HG03025 (cell line): ENCODE measurements at regions not wholly inside any gene's neighbourhood (a gene's known extent, or its start where the extent isn't known, plus 50 kb on each side); places are given as distances from the start of the nearest gene placed in this dataset.
"Not testable (repeated sequence)": the region's sequence is repeated elsewhere in the genome, so short reads cannot be mapped to it uniquely, and the experiment has no call there.

ENCODE experiments used
- ATAC-seq: cut with Tn5 transposase; IDR thresholded peaks from one replicate; pipeline ENCODE4 v1.9.1; 2021; ENCODE audit warnings: mild to moderate bottlenecking, moderate library complexity; ENCODE audit not compliant: unreplicated experiment, low FRiP score

GRCh38 chr9:18255747-18256146, 218.2 kb upstream of the ADAMTSL1 start:
- no peak for ATAC-seq

DNA sequence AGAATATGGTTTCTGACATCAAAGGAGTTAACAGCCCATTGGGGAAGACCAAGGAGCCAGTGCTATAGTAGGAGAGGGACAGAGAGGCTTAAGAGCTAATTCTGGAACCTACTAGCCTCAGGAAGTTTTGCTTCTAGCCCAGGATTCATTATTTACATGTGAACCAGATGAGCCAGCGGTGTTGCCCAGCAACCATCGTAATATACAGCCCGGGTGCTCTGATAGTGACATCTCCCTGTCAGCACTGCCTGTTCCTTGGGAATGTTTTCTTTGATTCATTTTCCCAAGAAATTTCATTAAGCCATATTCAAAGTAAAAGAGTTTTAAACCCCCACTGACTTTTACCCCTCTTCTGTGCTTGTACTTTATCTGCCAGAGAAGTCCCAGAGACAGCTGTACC, 217.4 kb upstream of the ADAMTSL1 start:
- no peak for ATAC-seq

DNA sequence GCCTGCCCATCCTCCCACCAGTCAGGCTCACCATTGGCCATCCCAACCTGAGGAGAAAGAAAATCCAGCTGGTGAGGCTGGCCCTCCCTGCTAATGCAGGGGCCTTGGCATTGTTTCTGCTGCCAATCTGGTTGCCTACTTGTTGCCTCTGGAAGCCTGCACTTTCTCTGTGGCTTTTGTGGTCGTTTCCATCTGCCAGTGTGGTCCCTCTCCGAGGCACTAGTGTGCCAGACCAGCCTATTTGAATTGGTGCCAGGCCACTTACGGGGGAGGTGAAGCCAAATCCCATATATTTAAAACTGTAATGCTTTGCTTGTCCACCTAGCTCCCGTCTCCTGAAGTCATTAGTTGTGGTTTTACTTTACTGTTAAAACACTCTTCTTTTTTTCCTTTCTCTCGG, 213.4 kb upstream of the ADAMTSL1 start:
- no peak for ATAC-seq

GRCh38 chr9:18261181-18261580, 212.8 kb upstream of the ADAMTSL1 start:
- no peak for ATAC-seq

DNA sequence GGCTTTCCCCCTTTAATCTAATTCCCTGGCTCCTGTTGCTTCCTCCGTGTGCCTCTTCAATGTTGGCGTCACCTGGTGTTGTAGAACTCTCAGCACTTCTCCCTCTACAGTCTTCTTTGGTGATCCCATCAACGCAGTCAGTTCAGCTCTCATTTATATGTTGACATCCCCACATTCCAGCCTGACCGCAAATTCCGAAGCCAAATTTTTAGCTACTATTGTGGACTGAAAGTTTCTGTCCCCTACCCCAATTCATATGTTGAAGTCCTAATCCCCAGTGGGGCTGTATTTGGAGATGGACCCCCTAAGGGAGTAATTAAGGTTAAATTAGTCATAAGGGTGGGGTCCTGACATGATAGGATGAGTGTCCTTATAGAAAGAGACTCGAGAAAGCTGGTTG, 210.6 kb upstream of the ADAMTSL1 start:
- ATAC-seq = no peak

GRCh38 chr9:18268381-18268780, 205.6 kb upstream of the ADAMTSL1 start:
- no peak for ATAC-seq

DNA sequence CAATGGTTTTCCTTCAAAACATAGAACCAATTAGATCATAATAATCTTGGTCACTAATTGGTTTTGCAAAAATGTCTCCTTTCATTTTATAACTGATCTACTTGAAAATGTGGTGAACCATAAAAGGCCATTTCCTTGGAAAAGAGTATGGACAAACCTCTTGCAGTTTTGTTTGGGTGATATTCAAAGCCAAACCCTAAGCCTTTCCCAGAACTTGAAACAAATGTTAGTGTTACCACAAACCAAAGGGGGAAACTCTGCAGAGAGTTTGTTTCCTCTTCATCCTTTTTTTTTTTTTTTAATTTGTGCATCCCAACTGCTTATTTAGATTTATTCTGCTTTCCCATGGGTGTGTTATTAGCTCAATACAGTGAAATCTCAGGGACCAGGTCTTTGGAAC, 204.4 kb upstream of the ADAMTSL1 start:
- no peak for ATAC-seq

DNA sequence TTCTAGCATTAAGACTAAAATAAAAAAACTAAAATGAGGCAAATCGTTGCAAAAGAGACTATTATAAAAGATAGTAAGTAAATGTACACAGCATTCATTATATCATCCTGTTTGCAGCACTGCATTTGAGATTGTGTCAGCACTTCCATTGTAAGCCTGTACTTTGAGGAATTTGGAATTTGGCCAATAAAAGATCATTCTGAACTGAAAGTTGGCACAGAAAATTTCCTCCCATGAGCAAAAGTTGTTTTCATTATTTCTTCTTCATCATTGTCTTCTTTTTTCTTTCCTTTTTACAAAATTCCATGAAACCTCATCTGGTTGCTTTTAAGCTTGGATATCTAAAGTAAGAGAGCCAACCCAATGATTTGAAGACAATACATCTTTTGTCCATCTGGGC, 199.3 kb upstream of the ADAMTSL1 start:
- ATAC-seq = no peak

GRCh38 chr9:18275313-18275990, 198.5 kb upstream of the ADAMTSL1 start:
- ATAC-seq = no peak

DNA sequence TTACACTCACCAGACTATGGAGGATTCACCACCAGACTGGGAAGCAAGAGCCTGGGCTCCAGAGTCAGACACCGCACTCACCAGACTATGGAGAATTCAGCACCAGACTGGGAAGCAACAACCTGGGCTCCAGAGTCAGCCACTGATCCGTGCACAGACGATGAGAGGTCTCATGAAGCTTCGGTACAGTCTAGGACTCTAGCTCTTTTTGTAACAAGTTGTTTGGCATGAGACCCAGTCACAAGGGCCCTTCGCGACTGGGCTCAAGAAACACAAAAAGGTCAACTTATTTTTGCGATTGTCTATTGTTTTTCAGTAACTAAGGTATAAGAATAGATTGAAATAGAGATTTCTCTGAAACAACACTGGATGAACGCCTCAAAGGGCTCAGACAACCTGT, 192.7 kb upstream of the ADAMTSL1 start:
- no peak for ATAC-seq

DNA sequence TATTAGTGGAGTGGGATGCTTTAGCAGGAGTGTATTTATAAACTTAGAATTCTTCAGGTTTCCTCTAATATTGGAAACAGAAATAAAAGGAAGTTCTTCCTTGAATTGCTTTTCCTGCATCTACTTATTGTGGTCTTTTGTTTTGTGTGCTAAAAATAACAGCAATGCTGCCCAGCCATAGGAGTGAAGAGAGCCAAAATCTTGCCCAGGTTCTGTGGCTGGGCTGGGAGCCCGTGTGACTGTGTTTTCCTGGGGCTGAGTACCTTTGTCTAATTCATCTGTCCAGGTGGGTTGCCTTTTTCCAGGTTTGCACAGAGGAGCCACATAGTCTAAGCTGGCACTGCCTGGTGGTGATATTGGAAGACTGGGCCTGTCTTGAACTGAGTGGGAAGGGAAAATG, 179.7 kb upstream of the ADAMTSL1 start:
- no peak for ATAC-seq

DNA sequence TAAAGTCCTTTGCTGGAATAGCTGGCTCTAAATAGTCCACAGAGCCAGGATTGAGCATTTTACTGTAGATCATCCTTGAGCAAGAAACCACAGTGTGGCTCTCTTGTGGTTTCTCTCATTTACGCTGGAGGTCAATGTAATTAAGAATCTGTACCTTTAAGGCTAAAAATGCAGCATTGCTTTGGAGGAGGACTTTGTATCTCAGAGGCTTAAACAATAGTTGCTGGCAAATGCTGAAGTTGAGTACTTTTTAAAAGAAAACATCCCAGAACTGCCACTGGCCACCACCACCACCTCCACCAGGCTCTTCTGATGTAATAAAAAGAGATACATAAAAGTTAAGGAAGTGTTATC, 177.3 kb upstream of the ADAMTSL1 start:
- ATAC-seq = no peak

DNA sequence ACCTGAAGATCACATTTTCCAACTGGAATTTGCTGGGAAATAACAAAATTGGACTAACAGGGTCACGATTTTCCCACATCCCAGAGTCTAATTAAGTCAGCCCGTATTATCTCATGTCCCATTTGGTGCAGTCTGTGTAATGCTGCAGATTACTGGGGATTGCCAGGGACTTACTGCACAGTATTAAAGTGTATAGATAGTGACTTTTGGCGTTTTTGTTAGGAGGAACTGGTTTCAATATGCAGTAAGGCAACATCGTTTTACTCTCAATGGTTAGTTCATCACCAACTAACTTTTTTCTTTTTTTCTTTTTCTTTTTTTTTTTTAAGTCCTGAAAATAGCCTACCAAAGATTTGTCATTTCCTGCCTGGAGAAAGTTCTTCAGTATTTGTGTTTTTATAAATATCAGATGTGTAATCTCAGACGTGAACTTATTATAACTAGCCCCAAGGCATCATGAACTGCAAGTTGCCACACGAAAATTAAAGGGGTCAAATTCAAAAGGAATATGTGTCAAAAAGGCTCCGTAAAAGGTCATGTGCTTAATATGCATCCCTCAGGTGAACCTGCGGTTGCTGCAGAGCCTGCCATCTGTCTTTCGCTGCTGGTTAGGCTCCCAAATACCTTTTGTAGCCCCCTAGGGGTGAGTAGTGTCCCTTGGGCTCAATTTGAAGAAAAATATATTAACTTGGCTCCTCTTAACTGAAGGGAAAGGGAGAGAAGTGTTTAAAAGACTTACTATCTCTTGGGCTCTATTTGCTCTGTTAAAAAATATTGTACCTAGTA, 176.7 kb upstream of the ADAMTSL1 start:
- ATAC-seq = no peak

DNA sequence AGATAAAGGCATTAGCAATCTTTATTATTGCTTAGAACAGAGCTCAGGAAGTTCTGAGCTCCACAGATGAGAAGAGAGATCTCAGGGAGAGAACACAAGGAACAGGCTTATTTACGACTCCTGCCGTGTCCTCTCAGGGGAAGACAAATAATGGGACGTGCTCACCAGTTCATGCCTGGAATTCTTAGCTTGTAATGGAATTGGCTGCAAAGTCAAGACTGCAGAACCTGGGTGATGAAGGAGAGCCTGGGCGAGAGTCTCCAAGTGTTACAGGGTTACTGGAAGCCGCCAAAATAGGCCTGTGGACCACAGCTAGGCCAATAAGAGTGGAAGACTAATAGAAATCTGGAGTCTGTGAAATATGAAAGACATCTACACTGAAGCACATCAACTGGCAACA, 174.5 kb upstream of the ADAMTSL1 start:
- ATAC-seq = no peak

- not testable (repeated sequence) for ATAC-seq
These were observed 168.7 kb upstream of the ADAMTSL1 start for GRCh38 chr9:18305167-18305806.

GRCh38 chr9:18314316-18314715, 159.6 kb upstream of the ADAMTSL1 start:
- ATAC-seq = no peak

GRCh38 chr9:18317896-18318295, 156.1 kb upstream of the ADAMTSL1 start:
- ATAC-seq = no peak

DNA sequence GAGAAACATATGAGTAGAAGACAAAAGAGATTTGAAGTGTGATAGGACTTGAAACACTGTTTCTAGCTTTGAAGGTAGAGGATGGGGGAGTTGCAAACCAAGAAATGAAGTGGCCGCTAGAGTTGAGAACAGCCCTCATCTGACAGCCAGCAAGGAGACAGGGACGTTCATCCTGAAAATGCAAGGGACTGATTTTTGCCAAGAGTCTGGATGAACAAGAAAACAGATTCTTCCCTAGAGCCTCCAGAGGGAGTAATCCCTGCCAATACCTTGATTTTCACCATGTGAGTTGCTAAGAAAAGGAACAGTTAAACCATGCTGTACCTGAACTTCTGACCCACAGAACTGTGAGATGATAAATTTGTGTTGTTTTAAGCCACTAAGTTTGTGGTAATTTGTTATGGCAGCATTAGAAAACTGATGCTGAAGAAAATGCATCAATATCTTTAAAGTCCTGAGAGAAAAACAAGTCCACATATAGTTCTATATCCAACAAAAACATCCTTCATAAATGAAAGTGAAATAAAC, 154.0 kb upstream of the ADAMTSL1 start:
- no peak for ATAC-seq

- no peak for ATAC-seq
These were observed 148.8 kb upstream of the ADAMTSL1 start for GRCh38 chr9:18324928-18325745.

DNA sequence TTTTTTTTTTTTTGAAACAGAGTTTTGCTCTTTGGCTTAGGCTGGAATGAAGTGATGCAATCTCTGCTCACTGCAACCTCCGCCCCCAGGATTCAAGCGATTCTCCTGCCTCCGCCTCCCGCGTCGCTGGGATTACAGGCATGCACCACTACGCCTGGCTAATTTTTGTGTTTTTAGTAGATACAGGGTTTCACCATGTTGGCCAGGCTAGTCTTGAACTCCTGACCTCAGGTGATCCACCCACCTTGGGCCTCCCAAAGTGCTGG, 148.3 kb upstream of the ADAMTSL1 start:
- not testable (repeated sequence) for ATAC-seq

DNA sequence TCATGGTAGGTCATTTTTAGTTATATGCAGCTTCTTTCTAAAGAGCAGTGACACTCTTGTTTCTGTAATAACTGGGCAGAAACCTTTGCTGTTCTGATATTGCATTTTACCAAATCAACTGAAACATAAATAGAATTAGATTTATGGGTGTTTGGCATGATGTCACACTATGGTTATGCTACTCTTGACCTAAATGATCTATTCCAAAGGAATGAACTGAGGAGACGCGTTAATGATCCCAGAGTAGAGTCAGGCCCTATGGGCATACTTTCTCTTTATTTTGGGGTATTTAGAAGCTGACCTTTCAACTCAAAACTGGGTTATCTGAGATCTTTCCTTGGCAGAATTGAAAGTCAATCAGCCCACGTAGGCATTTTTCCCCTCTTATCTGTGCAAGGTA, 146.8 kb upstream of the ADAMTSL1 start:
- no peak for ATAC-seq
